C4-2B (cell line): ENCODE measurements at regions not wholly inside any gene's neighbourhood (a gene's known extent, or its start where the extent isn't known, plus 50 kb on each side); places are given as distances from the start of the nearest gene placed in this dataset.
"Not testable (repeated sequence)": the region's sequence is repeated elsewhere in the genome, so short reads cannot be mapped to it uniquely, and the experiment has no call there.

ENCODE experiments used
- CTCF ChIP-seq: fragments of 450-650 bp; conservative IDR thresholded peaks from 2 replicates; pipeline ENCODE4 v1.5.1; 2017; ENCODE audit warnings: mild to moderate bottlenecking
- ZFX ChIP-seq: fragments of 450-650 bp; IDR thresholded peaks from 2 replicates; pipeline ENCODE4 v1.6.1; 2017

GRCh38 chr2:91603996-91604395 is 2912.5 kb downstream of the RPIA start:
- TF ChIP-seq CTCF, ZFX: not testable (repeated sequence)
